ENCODE measurements at regions not wholly inside any gene's neighbourhood (a gene's known extent, or its start where the extent isn't known, plus 50 kb on each side); places are given as distances from the start of the nearest gene placed in this dataset.

- WGBS (ENCODE audit: extremely low coverage, insufficient coverage, low lambda C conversion rate): no CpG with 5 or more reads among the region's 2 CpGs
Measured at GRCh38 chr6:137731600-137731959, 135.5 kb upstream of the TNFAIP3 start.

GRCh38 chr6:137731960-137732616 lies 135.0 kb upstream of the TNFAIP3 start:
- WGBS (ENCODE audit: extremely low coverage, insufficient coverage, low lambda C conversion rate): no CpG with 5 or more reads among the region's 4 CpGs
- no peak overlapping the region for H2BK120ac ChIP-seq (ENCODE audit: low read depth, low read length)
- H3K9ac ChIP-seq (ENCODE audit: low read length): no peak overlapping the region
- H3K79me2 ChIP-seq (ENCODE audit: control insufficient read depth, insufficient read depth, low read length): no peaks in the 10 kb centered on the region
- H3K4me1 ChIP-seq (ENCODE audit: control insufficient read depth, low read depth, low read length): no peaks in the 10 kb centered on the region
- no peak overlapping the region for H2AK5ac ChIP-seq (ENCODE audit: low read length)
- H3K4me2 ChIP-seq (ENCODE audit: low read length): no peak overlapping the region
- no peak for DNase-seq
- H2BK5ac ChIP-seq (ENCODE audit: low read length): no peak overlapping the region
- no peak overlapping the region for H3K4me3 ChIP-seq (ENCODE audit: low read length)
- H3K18ac ChIP-seq (ENCODE audit: low read length): no peak overlapping the region
- H4K5ac ChIP-seq (ENCODE audit: low read length): no peak overlapping the region
- no peak overlapping the region for H3K4ac ChIP-seq (ENCODE audit: low read depth, low read length)
- no peak overlapping the region for H3K56ac ChIP-seq (ENCODE audit: low read length)
- H3K36me3 ChIP-seq (ENCODE audit: control insufficient read depth, insufficient read depth, low read length): no peaks in the 10 kb centered on the region
- H3K23ac ChIP-seq (ENCODE audit: low read length): no peak overlapping the region
- H3K27me3 ChIP-seq (ENCODE audit: insufficient read depth, low read length, poor library complexity): no peaks in the 10 kb centered on the region
- no peaks in the 10 kb centered on the region for H3K79me1 ChIP-seq (ENCODE audit: low read length)
- H2BK15ac ChIP-seq (replicated peaks; ENCODE audit: low read depth): no peak overlapping the region
- H3K27ac ChIP-seq (ENCODE audit: low read depth, low read length): no peak overlapping the region
- no peak overlapping the region for H4K8ac ChIP-seq (ENCODE audit: low read depth, low read length)

More at GRCh38 chr6:137731600-137731959, 135.5 kb upstream of the TNFAIP3 start:
- no peak for DNase-seq
- no peak overlapping the region for H2BK120ac ChIP-seq (ENCODE audit: low read depth, low read length)
- H3K27me3 ChIP-seq (ENCODE audit: insufficient read depth, low read length, poor library complexity): no peaks in the 10 kb centered on the region
- H2BK15ac ChIP-seq (replicated peaks; ENCODE audit: low read depth): no peak overlapping the region
- no peaks in the 10 kb centered on the region for H3K79me2 ChIP-seq (ENCODE audit: control insufficient read depth, insufficient read depth, low read length)
- no peaks in the 10 kb centered on the region for H3K36me3 ChIP-seq (ENCODE audit: control insufficient read depth, insufficient read depth, low read length)
- no peak overlapping the region for H4K8ac ChIP-seq (ENCODE audit: low read depth, low read length)
- no peaks in the 10 kb centered on the region for H3K79me1 ChIP-seq (ENCODE audit: low read length)
- no peak overlapping the region for H2BK5ac ChIP-seq (ENCODE audit: low read length)
- no peak overlapping the region for H3K9ac ChIP-seq (ENCODE audit: low read length)
- H3K4ac ChIP-seq (ENCODE audit: low read depth, low read length): no peak overlapping the region
- no peak overlapping the region for H3K23ac ChIP-seq (ENCODE audit: low read length)
- no peak overlapping the region for H3K4me3 ChIP-seq (ENCODE audit: low read length)
- H3K4me1 ChIP-seq (ENCODE audit: control insufficient read depth, low read depth, low read length): no peaks in the 10 kb centered on the region
- H3K27ac ChIP-seq (ENCODE audit: low read depth, low read length): no peak overlapping the region
- no peak overlapping the region for H2AK5ac ChIP-seq (ENCODE audit: low read length)
- no peak overlapping the region for H3K18ac ChIP-seq (ENCODE audit: low read length)
- H3K56ac ChIP-seq (ENCODE audit: low read length): no peak overlapping the region
- H4K5ac ChIP-seq (ENCODE audit: low read length): no peak overlapping the region
- H3K4me2 ChIP-seq (ENCODE audit: low read length): no peak overlapping the region

GRCh38 chr6:137733372-137733771 lies 133.7 kb upstream of the TNFAIP3 start:
- H3K4me3 ChIP-seq (ENCODE audit: low read length): no peak overlapping the region
- H3K79me1 ChIP-seq (ENCODE audit: low read length): no peaks in the 10 kb centered on the region
- H2AK5ac ChIP-seq (ENCODE audit: low read length): no peak overlapping the region
- no peak overlapping the region for H2BK5ac ChIP-seq (ENCODE audit: low read length)
- H3K4me1 ChIP-seq (ENCODE audit: control insufficient read depth, low read depth, low read length): no peaks in the 10 kb centered on the region
- no peak overlapping the region for H3K56ac ChIP-seq (ENCODE audit: low read length)
- no peak overlapping the region for H2BK120ac ChIP-seq (ENCODE audit: low read depth, low read length)
- no peaks in the 10 kb centered on the region for H3K79me2 ChIP-seq (ENCODE audit: control insufficient read depth, insufficient read depth, low read length)
- no peak overlapping the region for H3K23ac ChIP-seq (ENCODE audit: low read length)
- H4K8ac ChIP-seq (ENCODE audit: low read depth, low read length): no peak overlapping the region
- no peak for DNase-seq
- H3K4ac ChIP-seq (ENCODE audit: low read depth, low read length): no peak overlapping the region
- no peak overlapping the region for H3K27ac ChIP-seq (ENCODE audit: low read depth, low read length)
- H3K36me3 ChIP-seq (ENCODE audit: control insufficient read depth, insufficient read depth, low read length): no peaks in the 10 kb centered on the region
- no peaks in the 10 kb centered on the region for H3K27me3 ChIP-seq (ENCODE audit: insufficient read depth, low read length, poor library complexity)
- no peak overlapping the region for H3K18ac ChIP-seq (ENCODE audit: low read length)
- H2BK15ac ChIP-seq (replicated peaks; ENCODE audit: low read depth): no peak overlapping the region
- no peak overlapping the region for H3K9ac ChIP-seq (ENCODE audit: low read length)
- H3K4me2 ChIP-seq (ENCODE audit: low read length): no peak overlapping the region
- no CpG with 5 or more reads among the region's 2 CpGs for WGBS (ENCODE audit: extremely low coverage, insufficient coverage, low lambda C conversion rate)
- H4K5ac ChIP-seq (ENCODE audit: low read length): no peak overlapping the region

- Histone ChIP-seq H2BK120ac (ENCODE audit: low read depth, low read length) (no peak overlapping the region), H2BK15ac (replicated peaks; ENCODE audit: low read depth) (no peak overlapping the region), H3K56ac (ENCODE audit: low read length) (no peak overlapping the region), H3K9ac (ENCODE audit: low read length) (no peak overlapping the region), H3K4me3 (ENCODE audit: low read length) (no peak overlapping the region), H3K23ac (ENCODE audit: low read length) (no peak overlapping the region), H3K18ac (ENCODE audit: low read length) (no peak overlapping the region), H4K8ac (ENCODE audit: low read depth, low read length) (no peak overlapping the region), H3K36me3 (ENCODE audit: control insufficient read depth, insufficient read depth, low read length) (no peaks in the 10 kb centered on the region), H3K79me1 (ENCODE audit: low read length) (no peaks in the 10 kb centered on the region), H3K4me1 (ENCODE audit: control insufficient read depth, low read depth, low read length) (no peaks in the 10 kb centered on the region), H3K27me3 (ENCODE audit: insufficient read depth, low read length, poor library complexity) (no peaks in the 10 kb centered on the region), H3K4ac (ENCODE audit: low read depth, low read length) (no peak overlapping the region), H3K79me2 (ENCODE audit: control insufficient read depth, insufficient read depth, low read length) (no peaks in the 10 kb centered on the region), H3K27ac (ENCODE audit: low read depth, low read length) (no peak overlapping the region), H2AK5ac (ENCODE audit: low read length) (no peak overlapping the region), H4K5ac (ENCODE audit: low read length) (no peak overlapping the region), H3K4me2 (ENCODE audit: low read length) (no peak overlapping the region), H2BK5ac (ENCODE audit: low read length) (no peak overlapping the region)
- no peak for DNase-seq
- no CpG with 5 or more reads among the region's 6 CpGs for WGBS (ENCODE audit: extremely low coverage, insufficient coverage, low lambda C conversion rate)
Measured at GRCh38 chr6:137734005-137734874, 132.8 kb upstream of the TNFAIP3 start.

GRCh38 chr6:137734875-137735182 lies 132.2 kb upstream of the TNFAIP3 start:
- Histone ChIP-seq H3K27ac (ENCODE audit: low read depth, low read length) (no peak overlapping the region), H2BK5ac (ENCODE audit: low read length) (no peak overlapping the region), H3K27me3 (ENCODE audit: insufficient read depth, low read length, poor library complexity) (no peaks in the 10 kb centered on the region), H3K56ac (ENCODE audit: low read length) (no peak overlapping the region), H4K5ac (ENCODE audit: low read length) (no peak overlapping the region), H2BK15ac (replicated peaks; ENCODE audit: low read depth) (no peak overlapping the region), H3K4me3 (ENCODE audit: low read length) (no peak overlapping the region), H3K4ac (ENCODE audit: low read depth, low read length) (no peak overlapping the region), H3K4me2 (ENCODE audit: low read length) (no peak overlapping the region), H3K9ac (ENCODE audit: low read length) (no peak overlapping the region), H2AK5ac (ENCODE audit: low read length) (no peak overlapping the region), H4K8ac (ENCODE audit: low read depth, low read length) (no peak overlapping the region), H3K4me1 (ENCODE audit: control insufficient read depth, low read depth, low read length) (no peaks in the 10 kb centered on the region), H3K23ac (ENCODE audit: low read length) (no peak overlapping the region), H3K36me3 (ENCODE audit: control insufficient read depth, insufficient read depth, low read length) (no peaks in the 10 kb centered on the region), H3K79me2 (ENCODE audit: control insufficient read depth, insufficient read depth, low read length) (no peaks in the 10 kb centered on the region), H3K79me1 (ENCODE audit: low read length) (no peaks in the 10 kb centered on the region), H3K18ac (ENCODE audit: low read length) (no peak overlapping the region), H2BK120ac (ENCODE audit: low read depth, low read length) (no peak overlapping the region)
- no peak for DNase-seq
- no CpG with 5 or more reads among the region's 4 CpGs for WGBS (ENCODE audit: extremely low coverage, insufficient coverage, low lambda C conversion rate)

All from mesendoderm (in vitro differentiated cells).